Stimulated activated CD4-positive, alpha-beta T cell treated with anti-CD3 and anti-CD28 coated beads, TNF-alpha, amount 100 ng/mL, for 1 hour (primary cell): ENCODE measurements at regions not wholly inside any gene's neighbourhood (a gene's known extent, or its start where the extent isn't known, plus 50 kb on each side); places are given as distances from the start of the nearest gene placed in this dataset.

Experiments used
- DNase-seq, 3 donors: peaks; one replicate each; pipeline ENCODE4 v3.0.0-alpha.2; 2020; ENCODE audit warnings: low read depth in 3 of 3, low spot score in 1 of 3

DNA sequence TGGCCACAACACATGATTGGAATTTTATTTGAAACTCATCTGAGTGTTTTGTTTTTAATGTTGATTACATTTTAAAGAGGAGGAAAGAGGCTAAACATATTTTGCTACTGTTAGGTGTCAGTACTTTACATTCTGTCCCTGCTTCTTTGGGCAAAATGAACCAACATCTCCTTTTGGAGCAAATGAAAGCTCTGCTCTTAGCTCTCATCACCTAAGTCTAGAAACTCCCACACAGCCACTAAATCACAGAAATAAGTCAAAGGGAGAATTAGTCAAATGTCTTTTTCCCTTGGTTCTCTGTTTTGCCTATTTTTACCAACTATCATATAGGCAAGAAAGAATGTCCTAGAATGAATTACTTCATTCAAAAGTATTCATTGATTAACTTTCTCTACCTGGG lies 666.8 kb downstream of the RNF144A start:
- no peak for DNase-seq

GRCh38 chr2:7586898-7587297 lies 669.7 kb downstream of the RNF144A start:
- DNase-seq: no peak

DNA sequence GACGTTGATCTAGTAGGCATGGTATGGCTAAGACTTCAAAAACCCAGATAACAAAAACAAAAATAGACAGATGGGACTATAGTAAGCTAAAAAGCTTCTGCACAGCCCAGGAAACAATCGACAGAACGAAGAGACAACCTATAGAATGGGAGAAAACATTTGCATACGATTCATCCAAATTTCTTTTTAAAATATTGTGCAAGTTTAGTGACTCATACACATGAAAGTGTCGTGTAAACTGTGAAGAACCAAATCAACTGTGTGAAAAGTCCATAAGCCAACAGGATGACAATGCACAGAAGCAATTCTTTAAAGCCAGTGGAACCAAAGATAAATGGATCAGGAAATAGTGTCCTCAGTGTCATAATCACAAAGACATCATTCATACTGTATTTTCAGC lies 671.1 kb downstream of the RNF144A start:
- DNase-seq: no peak

DNA sequence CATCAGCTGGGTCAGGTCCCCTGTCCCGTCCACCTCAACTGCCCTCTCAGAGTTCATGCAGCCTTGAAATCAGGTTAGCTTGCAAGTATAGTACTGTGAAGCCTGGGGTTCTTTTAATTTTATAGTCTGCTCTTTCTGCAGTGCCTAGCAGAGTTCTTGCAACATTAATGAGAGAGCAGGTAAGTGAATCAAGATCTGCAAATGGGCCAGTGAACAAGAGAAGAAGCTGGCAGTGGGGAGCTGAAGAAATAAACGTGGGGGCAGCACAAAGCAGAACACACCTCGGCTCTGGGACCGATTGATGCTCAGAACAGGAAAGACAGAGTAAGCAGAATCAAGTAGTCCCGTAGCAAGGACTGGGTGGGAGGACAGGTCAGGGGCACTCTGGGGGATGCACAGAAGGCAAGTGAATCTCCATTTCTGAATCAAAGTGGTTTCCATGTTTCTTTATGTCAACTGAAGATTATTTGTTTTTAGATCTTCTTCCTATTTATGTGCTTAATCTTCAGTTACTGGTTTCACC lies 675.5 kb downstream of the RNF144A start:
- DNase-seq: no peak

GRCh38 chr2:7593360-7593759 lies 676.1 kb downstream of the RNF144A start:
- no peak for DNase-seq

DNA sequence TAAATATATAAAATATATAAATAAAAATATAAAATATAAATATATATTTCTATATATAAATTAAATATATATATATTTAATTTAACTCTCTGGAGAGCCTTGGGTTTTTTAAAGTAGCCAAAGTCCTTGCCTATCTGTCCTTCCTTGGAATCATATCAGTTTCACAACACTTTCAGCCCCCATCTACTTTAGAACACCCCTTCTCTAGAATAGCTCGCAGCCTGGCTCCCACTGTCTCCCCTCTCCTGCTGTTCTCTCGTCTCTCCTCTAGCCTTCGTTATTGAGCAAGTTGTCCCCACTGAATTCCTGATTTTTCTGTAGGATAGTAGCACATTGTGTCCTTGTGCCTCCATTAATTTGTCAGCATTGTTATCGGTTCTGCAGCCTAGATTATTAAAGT lies 677.0 kb downstream of the RNF144A start:
- no peak for DNase-seq

DNA sequence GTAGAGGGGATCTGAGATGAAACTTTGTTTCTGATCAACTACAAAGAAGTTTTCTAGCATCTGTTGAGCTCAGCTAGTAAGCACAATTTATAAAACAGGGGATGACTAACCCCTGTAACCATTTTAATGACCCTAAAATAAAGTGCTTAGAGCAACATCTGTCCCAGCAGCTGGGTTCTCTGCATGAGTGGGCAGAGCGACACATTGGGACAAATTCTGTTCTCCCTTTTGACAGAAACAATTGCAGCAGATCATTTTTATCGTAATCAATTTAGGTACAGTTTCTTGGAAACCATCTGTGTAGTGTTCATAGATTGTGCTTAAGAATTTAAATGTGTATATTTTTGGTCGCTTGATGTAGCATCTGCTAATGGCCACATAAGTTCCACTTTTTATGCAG lies 678.0 kb downstream of the RNF144A start:
- no peak for DNase-seq

DNA sequence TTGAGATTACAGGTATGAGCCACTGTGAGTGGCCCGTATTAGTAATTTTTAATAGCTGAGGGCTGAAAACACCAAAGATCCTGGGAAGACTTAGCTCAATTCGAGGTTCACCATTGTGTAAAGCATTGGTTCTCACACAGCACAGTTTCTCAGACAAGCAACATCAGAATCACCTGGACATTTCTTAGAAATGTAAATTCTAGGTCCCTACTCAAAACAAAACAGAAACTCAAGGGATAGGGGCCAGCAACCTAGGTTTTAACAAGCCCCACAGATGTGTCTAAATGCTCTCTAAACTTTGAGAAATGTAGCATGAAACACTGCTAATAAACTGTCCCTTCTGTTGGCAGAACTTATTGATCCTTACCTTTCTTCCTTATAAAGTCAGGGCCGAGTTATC lies 681.2 kb downstream of the RNF144A start:
- DNase-seq: no peak

GRCh38 chr2:7599462-7600258 lies 682.4 kb downstream of the RNF144A start:
- DNase-seq: no peak

- no peak for DNase-seq
Observed at GRCh38 chr2:7601990-7602389, 684.8 kb downstream of the RNF144A start.

GRCh38 chr2:7604456-7604855 lies 687.2 kb downstream of the RNF144A start:
- DNase-seq: no peak

GRCh38 chr2:7607441-7608173 lies 690.4 kb downstream of the RNF144A start:
- DNase-seq: no peak

- DNase-seq: no peak
Observed at GRCh38 chr2:7609556-7609955, 692.3 kb downstream of the RNF144A start.

DNA sequence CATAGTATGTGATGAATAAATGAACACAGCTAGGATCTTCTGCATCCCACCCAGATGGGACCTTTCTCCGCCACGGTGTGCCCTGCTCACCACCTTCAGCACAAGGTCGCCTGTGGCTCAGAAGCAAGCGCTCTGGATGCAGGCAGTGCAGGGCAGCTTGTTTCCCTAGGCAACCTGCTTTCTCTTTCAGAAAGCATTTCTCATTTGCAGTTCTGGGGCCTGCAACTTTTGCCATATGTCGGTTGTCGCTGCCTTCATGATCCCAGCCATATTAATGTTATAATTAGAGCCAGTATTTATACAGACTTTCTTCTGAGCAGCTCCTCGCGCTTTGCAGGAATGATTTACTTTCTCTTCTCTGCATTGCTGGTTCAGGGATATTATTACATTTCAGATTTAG lies 692.8 kb downstream of the RNF144A start:
- DNase-seq: no peak

GRCh38 chr2:7611750-7612149 lies 694.5 kb downstream of the RNF144A start:
- no peak for DNase-seq

DNA sequence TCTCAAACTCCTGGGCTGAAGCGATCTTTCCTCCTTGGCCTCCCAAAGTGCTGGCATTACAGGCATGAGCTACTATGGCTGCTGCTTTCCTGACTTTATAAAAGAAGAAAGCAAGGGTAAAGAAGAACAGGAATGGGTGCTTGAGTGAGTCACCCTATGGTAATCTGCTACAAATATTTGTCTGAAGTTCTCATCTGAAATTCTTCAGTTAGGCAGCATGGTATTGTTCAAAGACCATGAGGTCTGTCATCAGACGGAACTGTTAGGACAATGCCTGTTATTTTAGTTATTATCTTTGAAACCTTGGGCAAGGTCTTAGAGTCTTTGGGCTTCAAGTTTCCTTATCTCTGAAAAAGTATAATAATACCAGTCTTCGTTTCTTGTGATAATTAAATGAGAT lies 695.8 kb downstream of the RNF144A start:
- DNase-seq: no peak

GRCh38 chr2:7613831-7614230 lies 696.6 kb downstream of the RNF144A start:
- DNase-seq: no peak

DNA sequence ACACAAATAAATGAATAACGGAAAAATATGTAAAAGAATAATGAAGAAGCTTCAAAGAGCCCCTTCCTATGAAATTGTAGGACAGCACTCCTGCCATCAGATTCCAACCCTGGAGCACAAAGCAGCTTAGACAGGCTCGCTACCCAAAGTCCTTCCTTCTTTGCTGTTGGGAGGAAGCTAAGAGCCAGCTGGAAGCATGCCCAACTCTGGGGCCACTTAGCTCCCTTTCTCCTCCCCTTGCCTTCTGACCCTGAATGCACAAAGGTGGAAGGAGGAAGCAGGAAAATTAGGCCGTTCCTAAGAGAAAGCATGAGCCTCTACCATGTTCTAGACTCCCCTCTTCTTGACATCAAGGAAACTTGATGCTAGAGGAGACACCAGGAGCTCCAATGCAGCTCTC lies 700.8 kb downstream of the RNF144A start:
- DNase-seq: no peak

- no peak for DNase-seq
Observed at GRCh38 chr2:7619203-7619970, 702.2 kb downstream of the RNF144A start.

- DNase-seq: no peak
Observed at GRCh38 chr2:7620255-7620654, 703.0 kb downstream of the RNF144A start.

- DNase-seq: no peak
Observed at GRCh38 chr2:7621018-7621814, 704.0 kb downstream of the RNF144A start.
